Glomerular visceral epithelial cell (primary cell): ENCODE measurements at regions not wholly inside any gene's neighbourhood (a gene's known extent, or its start where the extent isn't known, plus 50 kb on each side); places are given as distances from the start of the nearest gene placed in this dataset.
A peak's percentile ranks its signal among the peaks of the same experiment; 100 is the strongest.
"Not testable (repeated sequence)": the region's sequence is repeated elsewhere in the genome, so short reads cannot be mapped to it uniquely, and the experiment has no call there.

Source experiments
- DNase-seq: peaks from one replicate; pipeline ENCODE4 v3.0.0-alpha.2; 2016; ENCODE audit errors: extremely low spot score

- no peak for DNase-seq
These were observed 236.4 kb downstream of the TFEC start for GRCh38 chr7:115793958-115794702.

GRCh38 chr7:115789901-115790300 is 240.7 kb downstream of the TFEC start:
- DNase-seq = no peak

- not testable (repeated sequence) for DNase-seq
These were observed 241.1 kb downstream of the TFEC start for GRCh38 chr7:115789473-115789872.

GRCh38 chr7:115782696-115783490 is 247.7 kb downstream of the TFEC start:
- DNase-seq = no peak

GRCh38 chr7:115779561-115779960 is 251.0 kb downstream of the TFEC start:
- no peak for DNase-seq

GRCh38 chr7:115775981-115776380 is 254.6 kb downstream of the TFEC start:
- DNase-seq = no peak

- no peak for DNase-seq
These were observed 267.2 kb downstream of the TFEC start for GRCh38 chr7:115763347-115763746.

- no peak for DNase-seq
These were observed 272.5 kb downstream of the TFEC start for GRCh38 chr7:115758025-115758424.

GRCh38 chr7:115754226-115754625 is 276.3 kb downstream of the TFEC start:
- no peak for DNase-seq

GRCh38 chr7:115749924-115750323 is 280.6 kb downstream of the TFEC start:
- no peak for DNase-seq

GRCh38 chr7:115748123-115748738 is 282.3 kb downstream of the TFEC start:
- no peak for DNase-seq

- DNase-seq = no peak
These were observed 283.4 kb downstream of the TFEC start for GRCh38 chr7:115747174-115747573.

- no peak for DNase-seq
These were observed 290.5 kb downstream of the TFEC start for GRCh38 chr7:115740043-115740442.

GRCh38 chr7:115734641-115735040 is 295.9 kb downstream of the TFEC start:
- DNase-seq = peak; percentile 1

GRCh38 chr7:115731796-115732471 is 298.6 kb downstream of the TFEC start:
- DNase-seq = no peak

- DNase-seq = no peak
These were observed 302.0 kb downstream of the TFEC start for GRCh38 chr7:115728518-115728917.

GRCh38 chr7:115724400-115725056 is 306.0 kb downstream of the TFEC start:
- no peak for DNase-seq

GRCh38 chr7:115722302-115722977 is 308.1 kb downstream of the TFEC start:
- DNase-seq = no peak

GRCh38 chr7:115721293-115722217 is 309.0 kb downstream of the TFEC start:
- no peak for DNase-seq

- DNase-seq = no peak
These were observed 310.6 kb downstream of the TFEC start for GRCh38 chr7:115719963-115720362.
